22Rv1 (cell line): ENCODE measurements at regions not wholly inside any gene's neighbourhood (a gene's known extent, or its start where the extent isn't known, plus 50 kb on each side); places are given as distances from the start of the nearest gene placed in this dataset.

Experiments
- CTCF ChIP-seq: fragments of 450-650 bp; IDR thresholded peaks from 2 replicates; pipeline ENCODE4 v1.5.1; 2017; ENCODE audit warnings: mild to moderate bottlenecking
- ZFX ChIP-seq: fragments of 450-650 bp; IDR thresholded peaks from 2 replicates; pipeline ENCODE4 v1.6.1; 2017; ENCODE audit warnings: antibody characterized with exemption, borderline replicate concordance

GRCh38 chr14:58832095-58832521 lies 194.3 kb downstream of the DACT1 start:
- TF ChIP-seq CTCF (no peak), ZFX (no peak)
